ENCODE measurements at regions not wholly inside any gene's neighbourhood (a gene's known extent, or its start where the extent isn't known, plus 50 kb on each side); places are given as distances from the start of the nearest gene placed in this dataset.
"Not testable (repeated sequence)": the region's sequence is repeated elsewhere in the genome, so short reads cannot be mapped to it uniquely, and the experiment has no call there.

GRCh38 chr21:27528697-27529096, 561.8 kb upstream of the ADAMTS5 start:
- no peak for DNase-seq (ENCODE audit: low read depth, low spot score)

DNA sequence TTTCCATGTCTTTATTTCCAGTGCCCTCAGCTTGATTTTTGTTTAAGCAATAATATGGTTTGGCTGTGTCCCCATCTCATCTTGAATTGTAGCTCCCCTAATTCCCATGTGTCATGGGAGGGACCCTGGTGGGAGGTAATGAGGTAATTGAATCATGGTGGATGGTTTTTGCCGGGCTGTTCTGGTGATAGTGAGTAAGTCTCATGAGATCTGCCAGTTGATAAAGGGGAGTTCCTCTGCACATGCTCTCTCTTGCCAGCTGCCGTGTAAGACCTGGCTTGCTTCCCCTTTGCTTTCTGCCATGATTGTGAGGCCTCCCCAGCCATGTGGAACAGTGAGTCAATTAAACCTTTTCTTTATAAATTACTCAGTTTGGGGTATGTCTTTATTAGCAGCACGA, 559.6 kb upstream of the ADAMTS5 start:
- DNase-seq (ENCODE audit: low read depth, low spot score), result no peak

DNA sequence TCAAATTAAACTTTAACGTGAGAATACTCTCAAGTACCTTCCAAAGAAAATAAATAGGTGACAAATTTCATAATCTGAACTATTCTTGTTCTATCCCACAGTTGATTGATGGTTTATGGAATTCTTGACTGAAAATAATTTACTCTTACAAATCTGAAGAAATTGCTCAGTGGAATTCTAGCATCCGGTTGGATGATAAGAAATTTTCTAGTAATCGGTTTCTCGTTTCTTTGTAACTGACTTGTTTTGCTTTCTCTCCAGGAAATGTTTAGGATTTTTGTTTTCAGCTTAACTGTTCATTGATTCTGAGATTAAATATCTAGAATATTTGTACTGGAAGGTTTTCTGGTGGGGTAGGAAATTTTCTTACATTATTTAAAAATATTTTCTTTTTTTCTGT, 558.9 kb upstream of the ADAMTS5 start:
- no peak for DNase-seq (ENCODE audit: low read depth, low spot score)

DNA sequence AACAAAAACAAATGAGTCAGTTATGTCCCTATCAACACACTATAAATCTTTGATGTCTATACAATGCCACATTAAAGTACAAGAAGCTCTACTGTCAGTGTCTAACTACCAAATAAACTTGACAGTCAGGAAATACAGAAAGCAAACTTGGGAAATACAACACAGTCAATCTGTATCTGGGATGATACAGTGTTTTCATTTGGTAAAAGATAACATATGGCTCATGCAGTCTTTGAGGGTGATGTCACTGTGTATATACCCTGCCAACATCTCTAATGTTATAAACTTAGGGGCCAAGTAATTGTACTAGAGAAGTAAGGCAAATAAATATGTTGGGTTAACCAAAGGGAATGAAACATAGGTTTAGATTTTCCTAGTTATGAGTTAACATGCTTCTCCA, 552.5 kb upstream of the ADAMTS5 start:
- DNase-seq (ENCODE audit: low read depth, low spot score), result no peak

DNA sequence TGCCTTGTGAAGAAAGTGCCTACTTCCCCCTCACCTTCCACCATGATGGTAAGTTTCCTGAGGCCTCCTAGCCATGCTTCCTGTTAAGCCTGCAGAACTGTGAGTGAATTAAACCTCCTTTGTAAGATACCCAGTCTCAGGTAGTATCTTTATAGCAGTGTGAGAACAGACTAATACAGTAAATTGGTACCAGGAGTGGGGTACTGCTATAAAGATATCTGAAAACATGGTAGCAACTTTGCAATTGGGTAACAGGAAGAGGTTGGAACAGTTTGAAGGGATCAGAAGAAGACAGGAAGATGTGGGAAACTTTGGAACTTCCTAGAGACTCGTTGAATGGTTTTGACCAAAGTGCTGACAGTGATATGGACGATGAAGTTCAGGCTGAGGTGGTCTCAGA, 550.3 kb upstream of the ADAMTS5 start:
- not testable (repeated sequence) for DNase-seq (ENCODE audit: low read depth, low spot score)

- no peak for DNase-seq (ENCODE audit: low read depth, low spot score)
These were observed 548.8 kb upstream of the ADAMTS5 start for GRCh38 chr21:27515676-27516075.

- DNase-seq (ENCODE audit: low read depth, low spot score), result no peak
These were observed 546.9 kb upstream of the ADAMTS5 start for GRCh38 chr21:27513825-27514224.

- DNase-seq (ENCODE audit: low read depth, low spot score), result no peak
These were observed 546.1 kb upstream of the ADAMTS5 start for GRCh38 chr21:27513016-27513415.

DNA sequence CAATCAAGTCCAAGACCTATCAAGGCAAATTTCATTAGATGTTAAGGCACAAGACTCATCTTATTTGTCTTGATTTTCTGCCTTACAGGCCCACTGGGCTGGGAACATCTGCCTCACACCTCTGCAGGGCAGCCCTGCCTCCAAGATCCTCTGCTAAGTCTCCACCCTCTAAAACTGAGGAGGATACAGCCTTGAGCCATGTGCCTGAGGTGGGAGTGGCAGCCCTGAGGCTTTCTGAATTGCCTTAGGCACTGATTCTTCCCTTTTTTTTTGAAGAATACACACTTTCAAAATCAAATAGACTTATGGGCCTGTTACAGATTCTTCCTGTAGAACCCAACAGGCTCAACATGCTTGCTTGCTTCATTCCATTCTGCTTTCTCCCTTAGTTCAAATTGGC, 544.3 kb upstream of the ADAMTS5 start:
- no peak for DNase-seq (ENCODE audit: low read depth, low spot score)

DNA sequence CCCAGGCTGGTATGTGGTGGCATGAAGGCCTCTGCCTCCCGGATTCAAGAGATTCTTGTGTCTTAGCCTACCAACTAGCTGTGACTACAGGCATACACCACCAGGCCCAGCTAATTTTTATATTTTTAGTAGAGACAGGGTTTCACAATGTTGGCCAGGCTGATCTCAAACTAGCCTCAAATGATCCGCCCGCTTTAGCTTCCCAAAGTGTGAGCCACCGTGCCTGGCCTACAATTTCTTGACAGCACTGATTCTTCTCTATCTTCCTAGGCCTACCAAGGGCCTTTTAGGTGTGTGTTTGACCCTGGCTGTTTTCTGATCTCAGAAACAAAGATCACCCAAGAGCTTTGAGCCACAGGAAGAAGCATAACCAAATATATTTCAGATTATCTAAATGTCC, 540.8 kb upstream of the ADAMTS5 start:
- no peak for DNase-seq (ENCODE audit: low read depth, low spot score)

DNA sequence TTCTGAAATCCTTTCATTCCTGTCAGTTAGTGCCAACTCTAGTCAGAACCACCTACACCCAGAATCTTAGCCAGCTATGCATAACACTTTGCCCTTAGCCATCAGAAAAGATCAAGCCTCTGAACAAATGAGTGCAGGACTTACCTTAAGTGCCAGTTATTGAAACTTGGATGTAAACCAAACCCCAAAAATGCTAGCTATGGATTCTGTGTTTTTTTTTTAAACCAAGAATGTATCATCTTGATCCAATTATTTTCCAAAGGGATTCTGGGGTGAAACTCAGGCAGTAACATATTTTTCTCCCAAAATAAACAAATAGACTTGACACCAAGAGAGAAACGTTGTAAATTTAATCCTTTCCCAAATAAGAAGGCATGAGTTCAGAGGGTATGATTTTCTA, 538.6 kb upstream of the ADAMTS5 start:
- DNase-seq (ENCODE audit: low read depth, low spot score), result no peak

DNA sequence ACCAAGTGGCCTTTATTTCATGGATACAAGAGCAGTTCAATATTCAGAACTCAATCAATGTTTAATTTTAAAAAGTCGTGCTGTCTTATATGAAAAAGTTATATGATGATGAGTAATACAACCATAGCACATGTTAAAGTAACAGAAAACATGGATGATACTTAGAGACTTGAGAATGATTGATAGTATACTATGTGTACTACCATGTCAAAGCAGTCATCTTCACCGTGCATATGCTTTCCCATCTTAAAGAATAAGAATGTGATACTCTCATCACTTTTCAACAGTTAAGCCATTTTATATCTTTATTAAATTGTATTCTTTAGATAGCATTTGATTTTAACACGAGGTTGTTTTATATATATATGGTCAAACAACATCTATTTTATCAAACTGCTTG, 535.9 kb upstream of the ADAMTS5 start:
- DNase-seq (ENCODE audit: low read depth, low spot score), result no peak

- DNase-seq (ENCODE audit: low read depth, low spot score), result no peak
These were observed 531.1 kb upstream of the ADAMTS5 start for GRCh38 chr21:27498025-27498424.

GRCh38 chr21:27495836-27496235, 528.9 kb upstream of the ADAMTS5 start:
- DNase-seq (ENCODE audit: low read depth, low spot score), result no peak

- no peak for DNase-seq (ENCODE audit: low read depth, low spot score)
These were observed 526.7 kb upstream of the ADAMTS5 start for GRCh38 chr21:27493542-27493941.

- DNase-seq (ENCODE audit: low read depth, low spot score), result no peak
These were observed 520.8 kb upstream of the ADAMTS5 start for GRCh38 chr21:27487676-27488075.

- no peak for DNase-seq (ENCODE audit: low read depth, low spot score)
These were observed 514.0 kb upstream of the ADAMTS5 start for GRCh38 chr21:27480841-27481261.

GRCh38 chr21:27477296-27477695, 510.4 kb upstream of the ADAMTS5 start:
- no peak for DNase-seq (ENCODE audit: low read depth, low spot score)

DNA sequence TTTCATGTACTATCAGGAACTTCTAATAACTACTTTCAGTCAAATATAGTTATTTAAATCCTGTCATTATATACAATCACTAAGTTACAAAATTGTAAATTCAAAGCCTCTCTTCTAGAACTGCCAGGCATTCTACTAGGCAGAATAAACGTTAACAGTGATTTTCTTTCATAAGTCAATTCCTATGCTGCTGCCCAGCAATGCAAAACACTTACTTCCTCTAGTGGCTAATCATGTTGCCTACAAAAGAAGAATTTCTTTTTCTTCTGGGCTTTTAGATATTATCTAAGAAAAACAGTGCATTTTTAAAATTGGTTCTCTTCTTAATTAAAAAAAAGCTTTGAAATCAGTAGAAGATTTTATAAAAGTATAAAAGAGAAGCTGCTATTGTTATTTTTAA, 509.8 kb upstream of the ADAMTS5 start:
- DNase-seq (ENCODE audit: low read depth, low spot score), result no peak

DNA sequence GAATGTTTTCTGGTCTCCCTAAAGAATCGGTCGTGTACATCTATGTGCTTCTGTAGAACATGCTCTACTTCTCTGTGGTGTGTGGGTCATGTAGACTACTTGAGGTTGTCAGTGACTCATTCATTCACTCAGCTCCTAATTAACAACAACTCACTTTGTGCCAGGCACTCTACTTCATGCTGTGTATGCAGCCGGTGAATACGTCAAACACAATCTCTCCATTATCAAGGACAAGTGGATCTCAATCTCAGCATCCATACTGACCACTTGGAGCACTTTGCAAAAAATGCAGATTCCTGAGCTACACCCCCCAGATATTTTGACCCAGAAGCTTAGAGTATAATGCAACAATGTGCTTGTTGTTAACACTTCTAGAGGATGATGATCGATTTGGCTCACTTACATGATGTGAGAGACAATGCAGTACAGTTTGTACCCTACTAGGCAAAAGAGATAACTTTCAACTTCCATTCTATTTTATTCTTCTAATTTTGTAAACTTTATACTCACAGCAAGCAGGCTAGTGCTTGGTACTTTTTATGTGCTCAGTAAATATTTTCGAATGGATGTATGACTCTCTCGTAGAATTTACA, 508.6 kb upstream of the ADAMTS5 start:
- DNase-seq (ENCODE audit: low read depth, low spot score), result no peak

DNA sequence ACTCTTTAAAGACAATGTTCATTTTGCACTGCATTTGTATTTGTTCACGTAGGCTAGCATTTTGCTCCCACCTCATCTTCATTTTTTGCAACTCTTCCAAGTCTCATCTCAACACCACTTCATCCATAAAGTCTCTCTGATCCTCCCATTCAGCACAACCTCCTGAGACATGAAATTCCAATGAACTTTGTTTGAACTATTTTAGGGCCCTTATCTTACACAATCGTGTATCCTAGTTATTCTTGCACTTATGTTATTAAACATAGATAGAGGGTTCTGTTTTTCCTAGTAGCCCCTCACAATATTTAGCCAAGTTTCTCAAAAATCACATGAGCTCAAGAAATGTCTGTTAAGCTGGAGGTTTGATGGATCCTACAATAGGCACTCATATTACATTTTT, 500.5 kb upstream of the ADAMTS5 start:
- no peak for DNase-seq (ENCODE audit: low read depth, low spot score)

DNA sequence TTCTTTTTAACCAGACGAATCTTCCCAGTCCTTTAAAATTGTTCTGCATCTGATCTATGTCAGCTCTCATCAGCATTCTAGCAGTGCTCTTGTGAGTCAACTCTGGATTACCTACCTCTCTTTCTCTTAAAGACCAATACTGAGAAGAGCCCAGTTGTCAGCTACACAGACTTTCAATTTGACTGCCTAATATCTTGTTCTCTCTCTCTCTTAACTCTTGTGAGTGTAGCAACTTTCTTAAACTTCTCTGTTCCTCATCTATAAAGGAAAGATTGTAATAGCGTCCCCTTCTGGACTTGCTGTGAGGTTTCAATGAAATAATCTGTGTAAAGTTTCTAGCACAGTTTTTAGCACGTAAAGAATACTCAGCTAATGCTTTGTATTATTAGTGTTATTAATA, 499.3 kb upstream of the ADAMTS5 start:
- no peak for DNase-seq (ENCODE audit: low read depth, low spot score)

- DNase-seq (ENCODE audit: low read depth, low spot score), result no peak
These were observed 497.8 kb upstream of the ADAMTS5 start for GRCh38 chr21:27464648-27465047.

GRCh38 chr21:27462726-27463125, 495.8 kb upstream of the ADAMTS5 start:
- no peak for DNase-seq (ENCODE audit: low read depth, low spot score)

Data from iPS DF 19.7 (cell line).